Mesenchymal stem cell (in vitro differentiated cells and primary cell): ENCODE measurements at regions not wholly inside any gene's neighbourhood (a gene's known extent, or its start where the extent isn't known, plus 50 kb on each side); places are given as distances from the start of the nearest gene placed in this dataset.

Experiments
- DNase-seq: peaks from one replicate; pipeline ENCODE4 v3.0.0-alpha.2; 2013
- H2AFZ ChIP-seq: one replicate; pipeline ENCODE4 v1.6.1; 2013; ENCODE audit warnings: low read depth, mild to moderate bottlenecking, control low read depth, inconsistent platforms, low read length, moderate library complexity
- H2AK5ac ChIP-seq: 2 replicates; pipeline ENCODE4 v1.6.1; 2013; ENCODE audit warnings: low read length, moderate library complexity, mild to moderate bottlenecking, inconsistent platforms; ENCODE audit not compliant: severe bottlenecking
- H2BK120ac ChIP-seq: one replicate; pipeline ENCODE4 v1.6.1; 2013; ENCODE audit warnings: low read depth, mild to moderate bottlenecking, inconsistent platforms, low read length, moderate library complexity
- H2BK12ac ChIP-seq, 2 experiments: one replicate each; pipeline ENCODE4 v1.6.1; 2013; ENCODE audit warnings: inconsistent platforms in 2 of 2, low read length in 2 of 2, mild to moderate bottlenecking in 2 of 2, moderate library complexity in 2 of 2, control low read depth in 1 of 2
- H2BK15ac ChIP-seq: one replicate; pipeline ENCODE4 v1.6.1; 2013; ENCODE audit warnings: mild to moderate bottlenecking, low read depth, inconsistent platforms; ENCODE audit not compliant: poor library complexity, severe bottlenecking
- H2BK5ac ChIP-seq: 2 replicates; pipeline ENCODE4 v1.6.1; 2013; ENCODE audit warnings: low read depth, mild to moderate bottlenecking, low read length, control low read depth, inconsistent platforms; ENCODE audit not compliant: poor library complexity, severe bottlenecking
- H3K14ac ChIP-seq, 2 experiments: one replicate each; pipeline ENCODE4 v1.6.1; 2013; ENCODE audit warnings: inconsistent platforms in 2 of 2, low read length in 2 of 2, control low read depth in 1 of 2, mild to moderate bottlenecking in 1 of 2, moderate library complexity in 1 of 2
- H3K18ac ChIP-seq, 2 experiments: one replicate each; pipeline ENCODE4 v1.6.1; 2013; ENCODE audit warnings: inconsistent platforms in 2 of 2, low read length in 2 of 2, control low read depth in 1 of 2, low read depth in 1 of 2, mild to moderate bottlenecking in 1 of 2
- H3K23ac ChIP-seq, 2 experiments: one replicate each; pipeline ENCODE4 v1.6.1; 2013; ENCODE audit warnings: inconsistent platforms in 2 of 2, low read length in 2 of 2, mild to moderate bottlenecking in 2 of 2, moderate library complexity in 2 of 2, control low read depth in 1 of 2
- H3K27ac ChIP-seq: 2 replicates; pipeline ENCODE4 v1.5.1; 2013; ENCODE audit warnings: mild to moderate bottlenecking, moderate library complexity, low read length, control low read depth, inconsistent platforms; ENCODE audit not compliant: poor library complexity, severe bottlenecking
- H3K27me3 ChIP-seq, 2 experiments: 2 replicates each; pipeline versions ENCODE4 v1.6.1 to v1.7.0; 2013; ENCODE audit warnings: low read length in 2 of 2, mild to moderate bottlenecking in 2 of 2, moderate library complexity in 2 of 2, control low read depth in 1 of 2, inconsistent platforms in 1 of 2; ENCODE audit not compliant: control insufficient read depth in 1 of 2, insufficient read depth in 1 of 2
- H3K36me3 ChIP-seq, 2 experiments: 2 replicates each; pipeline versions ENCODE4 v1.6.1 to v1.7.0; 2013; ENCODE audit warnings: low read length in 2 of 2, control low read depth in 1 of 2, inconsistent platforms in 1 of 2, low read depth in 1 of 2, mild to moderate bottlenecking in 1 of 2; ENCODE audit not compliant: insufficient read depth in 2 of 2, control insufficient read depth in 1 of 2
- H3K4ac ChIP-seq, 2 experiments: one replicate each; pipeline ENCODE4 v1.6.1; 2013; ENCODE audit warnings: inconsistent platforms in 2 of 2, low read length in 2 of 2, mild to moderate bottlenecking in 2 of 2, moderate library complexity in 2 of 2, control low read depth in 1 of 2, low read depth in 1 of 2
- H3K4me1 ChIP-seq: 2 replicates; pipeline ENCODE4 v1.6.1; 2013; ENCODE audit warnings: low read depth, low read length, control low read depth; ENCODE audit not compliant: control insufficient read depth, insufficient read depth
- H3K4me2 ChIP-seq: 2 replicates; pipeline ENCODE4 v1.6.1; 2013; ENCODE audit warnings: low read length, mild to moderate bottlenecking, inconsistent platforms; ENCODE audit not compliant: poor library complexity, severe bottlenecking
- H3K4me3 ChIP-seq, 2 experiments: 2 replicates each; pipeline versions ENCODE4 v1.5.1 to v1.7.0; 2013; ENCODE audit warnings: low read length in 2 of 2, mild to moderate bottlenecking in 2 of 2, control low read depth in 1 of 2, low read depth in 1 of 2; ENCODE audit not compliant: insufficient read depth in 1 of 2
- H3K79me1 ChIP-seq: replicated peaks from 2 replicates; pipeline ENCODE4 v1.6.1; 2013; ENCODE audit warnings: mild to moderate bottlenecking, control low read depth, low read length, inconsistent platforms; ENCODE audit not compliant: poor library complexity, severe bottlenecking
- H3K9ac ChIP-seq: 2 replicates; pipeline ENCODE4 v1.7.0; 2013; ENCODE audit warnings: mild to moderate bottlenecking, low read length, moderate library complexity
- H3K9me3 ChIP-seq: 2 replicates; pipeline ENCODE4 v1.7.0; 2013; ENCODE audit warnings: mild to moderate bottlenecking, low read length; ENCODE audit not compliant: control insufficient read depth
- H4K8ac ChIP-seq: one replicate; pipeline ENCODE4 v1.6.1; 2013; ENCODE audit warnings: inconsistent platforms, mild to moderate bottlenecking, low read length, moderate library complexity
- H4K91ac ChIP-seq: one replicate; pipeline ENCODE4 v1.6.1; 2013; ENCODE audit warnings: mild to moderate bottlenecking, low read length, inconsistent platforms
- WGBS: methylation state at CpG from one replicate; pipeline ENCODE4 v1.1.7; 2013; ENCODE audit warnings: mixed read lengths; 5-methylcytosine and 5-hydroxymethylcytosine counted together

GRCh38 chr7:124411796-124412195 is 353.8 kb downstream of the GPR37 start:
- H2BK5ac ChIP-seq: no peak overlapping the region
- 19% methylated on average over 7 of the region's 7 CpGs for WGBS
- no peaks in the 10 kb centered on the region for H3K36me3 ChIP-seq
- H3K9me3 ChIP-seq: peaks cover 7% of the 10 kb centered on the region
- H3K4me1 ChIP-seq: peaks cover 2% of the 10 kb centered on the region
- H2AFZ ChIP-seq: no peak overlapping the region
- H3K4me3 ChIP-seq: no peak overlapping the region
- no peaks in the 10 kb centered on the region for H3K27me3 ChIP-seq
- H3K4ac ChIP-seq: peak overlapping the region in 1 of 2 experiments; percentile 79
- no peak overlapping the region for H2BK120ac ChIP-seq
- DNase-seq: peak; percentile 31
- peak overlapping the region; percentile 28 for H2BK15ac ChIP-seq
- no peak overlapping the region for H3K23ac ChIP-seq
- peak overlapping the region in 1 of 2 experiments; percentile 54 for H2BK12ac ChIP-seq
- peak overlapping the region; percentile 47 for H4K8ac ChIP-seq
- no peak overlapping the region for H3K9ac ChIP-seq
- H3K18ac ChIP-seq: no peak overlapping the region
- H3K4me2 ChIP-seq: peak overlapping the region; percentile 42
- H3K79me1 ChIP-seq: no peaks in the 10 kb centered on the region
- no peak overlapping the region for H3K14ac ChIP-seq
- H4K91ac ChIP-seq: no peak overlapping the region
- no peak overlapping the region for H3K27ac ChIP-seq
- H2AK5ac ChIP-seq: no peak overlapping the region

GRCh38 chr7:124403587-124403986 is 362.0 kb downstream of the GPR37 start:
- Histone ChIP-seq H3K4ac (no peak overlapping the region), H2BK12ac (no peak overlapping the region), H2BK120ac (no peak overlapping the region), H3K9ac (no peak overlapping the region), H4K8ac (no peak overlapping the region), H2BK5ac (no peak overlapping the region), H3K9me3 (peaks cover 2% of the 10 kb centered on the region), H3K4me1 (no peaks in the 10 kb centered on the region), H2AK5ac (no peak overlapping the region), H3K18ac (no peak overlapping the region), H3K27ac (no peak overlapping the region), H2BK15ac (no peak overlapping the region), H3K4me3 (no peak overlapping the region), H4K91ac (no peak overlapping the region), H3K79me1 (no peaks in the 10 kb centered on the region), H3K27me3 (no peaks in the 10 kb centered on the region), H2AFZ (no peak overlapping the region), H3K14ac (no peak overlapping the region), H3K23ac (no peak overlapping the region), H3K36me3 (no peaks in the 10 kb centered on the region), H3K4me2 (no peak overlapping the region)
- DNase-seq: no peak
- no CpG with 5 or more reads among the region's 1 CpG for WGBS

- Histone ChIP-seq H4K8ac (no peak overlapping the region), H3K27me3 (no peaks in the 10 kb centered on the region), H3K9ac (no peak overlapping the region), H3K18ac (no peak overlapping the region), H2AFZ (no peak overlapping the region), H3K4me2 (no peak overlapping the region), H3K23ac (no peak overlapping the region), H3K14ac (no peak overlapping the region), H3K4ac (no peak overlapping the region), H3K27ac (no peak overlapping the region), H3K79me1 (no peaks in the 10 kb centered on the region), H3K4me1 (no peaks in the 10 kb centered on the region), H4K91ac (no peak overlapping the region), H2BK15ac (no peak overlapping the region), H3K36me3 (no peaks in the 10 kb centered on the region), H2BK5ac (no peak overlapping the region), H2BK12ac (no peak overlapping the region), H3K9me3 (peaks cover 3% of the 10 kb centered on the region), H2AK5ac (no peak overlapping the region), H2BK120ac (no peak overlapping the region), H3K4me3 (no peak overlapping the region)
- no peak for DNase-seq
- 35% methylated on average over 1 of the region's 2 CpGs for WGBS
These were observed 362.5 kb downstream of the GPR37 start for GRCh38 chr7:124403112-124403511.

GRCh38 chr7:124399941-124400340 is 365.7 kb downstream of the GPR37 start:
- Histone ChIP-seq H3K18ac (no peak overlapping the region), H4K91ac (no peak overlapping the region), H2BK15ac (no peak overlapping the region), H3K36me3 (no peaks in the 10 kb centered on the region), H3K9ac (no peak overlapping the region), H2AK5ac (no peak overlapping the region), H3K4me2 (no peak overlapping the region), H3K4me3 (no peak overlapping the region), H3K4me1 (no peaks in the 10 kb centered on the region), H2BK120ac (no peak overlapping the region), H3K4ac (no peak overlapping the region), H3K27ac (no peak overlapping the region), H3K79me1 (no peaks in the 10 kb centered on the region), H2AFZ (no peak overlapping the region), H3K9me3 (peaks cover 3% of the 10 kb centered on the region), H2BK5ac (no peak overlapping the region), H3K23ac (no peak overlapping the region), H3K14ac (no peak overlapping the region), H4K8ac (no peak overlapping the region), H3K27me3 (no peaks in the 10 kb centered on the region), H2BK12ac (no peak overlapping the region)
- no peak for DNase-seq
- 97% methylated on average over 1 of the region's 1 CpG for WGBS
